ENCODE measurements at regions not wholly inside any gene's neighbourhood (a gene's known extent, or its start where the extent isn't known, plus 50 kb on each side); places are given as distances from the start of the nearest gene placed in this dataset.

- TF ChIP-seq POLR2A (IDR thresholded peaks at IDR 0.05) = no peak
- TF ChIP-seq, protein P1, sequence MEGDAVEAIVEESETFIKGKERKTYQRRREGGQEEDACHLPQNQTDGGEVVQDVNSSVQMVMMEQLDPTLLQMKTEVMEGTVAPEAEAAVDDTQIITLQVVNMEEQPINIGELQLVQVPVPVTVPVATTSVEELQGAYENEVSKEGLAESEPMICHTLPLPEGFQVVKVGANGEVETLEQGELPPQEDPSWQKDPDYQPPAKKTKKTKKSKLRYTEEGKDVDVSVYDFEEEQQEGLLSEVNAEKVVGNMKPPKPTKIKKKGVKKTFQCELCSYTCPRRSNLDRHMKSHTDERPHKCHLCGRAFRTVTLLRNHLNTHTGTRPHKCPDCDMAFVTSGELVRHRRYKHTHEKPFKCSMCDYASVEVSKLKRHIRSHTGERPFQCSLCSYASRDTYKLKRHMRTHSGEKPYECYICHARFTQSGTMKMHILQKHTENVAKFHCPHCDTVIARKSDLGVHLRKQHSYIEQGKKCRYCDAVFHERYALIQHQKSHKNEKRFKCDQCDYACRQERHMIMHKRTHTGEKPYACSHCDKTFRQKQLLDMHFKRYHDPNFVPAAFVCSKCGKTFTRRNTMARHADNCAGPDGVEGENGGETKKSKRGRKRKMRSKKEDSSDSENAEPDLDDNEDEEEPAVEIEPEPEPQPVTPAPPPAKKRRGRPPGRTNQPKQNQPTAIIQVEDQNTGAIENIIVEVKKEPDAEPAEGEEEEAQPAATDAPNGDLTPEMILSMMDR (IDR thresholded peaks at IDR 0.05 in 4 of 5, conservative IDR thresholded peaks at IDR 0.05 in 1 of 5) = no peak
Observed at GRCh38 chr5:98516701-98517100, 256.8 kb upstream of the RGMB start.

Measured in gastrocnemius medialis (tissue), 4 donors.